ENCODE measurements at regions not wholly inside any gene's neighbourhood (a gene's known extent, or its start where the extent isn't known, plus 50 kb on each side); places are given as distances from the start of the nearest gene placed in this dataset.
A peak's percentile ranks its signal among the peaks of the same experiment; 100 is the strongest.

GRCh38 chr14:37708481-37708880, 113.1 kb downstream of the TTC6 start:
- in situ Hi-C loops (cut with HindIII; ENCODE audit: extremely low pct_ligation_motif_present, low pct_unique_long_range_greater_than_20kb) (loop anchor here (5.0 to 25.0 kb wide), 4 partner anchors 164 to 496 kb away; partner anchors contain the start of gene SSTR1), intact Hi-C loops (cut with micrococcal nuclease; ENCODE audit: unreplicated experiment) (loop anchor here (2.0 to 5.0 kb wide), 4 partner anchors 114 to 1159 kb away; partner anchors contain the start of genes FOXA1 and TTC6)
- Histone ChIP-seq H3K79me2 (ENCODE audit: insufficient read depth, low read length) (no peaks in the 10 kb centered on the region), H3K27ac (ENCODE audit: extremely low read length, insufficient read depth, low read length) (no peak overlapping the region), H3K4me3 (replicated peaks in 1 of 3; ENCODE audit: insufficient read depth in 1 of 3, low read depth in 2 of 3, low read length in 3 of 3) (no peak overlapping the region), H3K4me1 (ENCODE audit: insufficient read depth, low read length) (peaks cover 39% of the 10 kb centered on the region), H3K27me3 (ENCODE audit: control insufficient read depth in 1 of 2, insufficient read depth in 2 of 2, low read length in 2 of 2) (no peaks in the 10 kb centered on the region), H3K9ac (ENCODE audit: insufficient read depth, low read depth, low read length) (no peak overlapping the region), H3K9me3 (ENCODE audit: low read length) (no peaks in the 10 kb centered on the region; the same call in 1 of the 2 replicates), H3K36me3 (replicated peaks in 1 of 2; ENCODE audit: control insufficient read depth in 1 of 2, insufficient read depth in 2 of 2, low read length in 2 of 2) (peaks cover 2 to 6% of the 10 kb centered on the region in 2 experiments; a peak in 1 of 5 replicates), H2AFZ (ENCODE audit: low read length) (no peak overlapping the region), H4K20me1 (ENCODE audit: insufficient read depth, low read length) (no peaks in the 10 kb centered on the region), H3K4me2 (ENCODE audit: low read depth, low read length) (no peak overlapping the region)
- no peak for ATAC-seq
- no TSS peak for BruUV-seq (replicated peaks)
- no peak for FAIRE-seq
- ChIA-PET POLR2A (interaction anchor here (2.0 to 4.6 kb wide), 2 partner anchors 163 to 166 kb away, joined by 10 to 36 read pairs; no protein-coding TSS in a partner anchor), CTCF (ENCODE audit: low intra/inter-chr PET ratio, low total read pairs) (interaction anchor here (0.9 to 10.3 kb wide), 3 partner anchors 166 to 462 kb away, joined by 4 to 213 read pairs (median 8); no protein-coding TSS in a partner anchor)
- TF ChIP-seq RNF219 (CRISPR knock-in tag; IDR thresholded peaks at IDR 0.05) = 0 out of 2 replicates have a peak, but pooled peaks have one; percentile 23
- no peak for TF ChIP-seq ZSCAN9 (CRISPR knock-in tag; IDR thresholded peaks at IDR 0.05; ENCODE audit: borderline replicate concordance)
- 92% methylated on average over 2 of the region's 2 CpGs for WGBS (ENCODE audit: low lambda C conversion rate)
- DNase-seq (ENCODE audit: low spot score) = no peak

GRCh38 chr14:37709419-37710195, 114.2 kb downstream of the TTC6 start:
- FAIRE-seq = peak; percentile 28
- Histone ChIP-seq H2AFZ (ENCODE audit: low read length) (no peak overlapping the region), H3K9me3 (ENCODE audit: low read length) (no peaks in the 10 kb centered on the region; the same call in 1 of the 2 replicates), H3K4me1 (ENCODE audit: insufficient read depth, low read length) (peaks cover 39% of the 10 kb centered on the region), H3K27me3 (ENCODE audit: control insufficient read depth in 1 of 2, insufficient read depth in 2 of 2, low read length in 2 of 2) (no peaks in the 10 kb centered on the region), H3K79me2 (ENCODE audit: insufficient read depth, low read length) (no peaks in the 10 kb centered on the region), H3K36me3 (replicated peaks in 1 of 2; ENCODE audit: control insufficient read depth in 1 of 2, insufficient read depth in 2 of 2, low read length in 2 of 2) (peaks cover 2 to 6% of the 10 kb centered on the region in 2 experiments; a peak in 1 of 5 replicates), H4K20me1 (ENCODE audit: insufficient read depth, low read length) (no peaks in the 10 kb centered on the region), H3K27ac (ENCODE audit: extremely low read length, insufficient read depth, low read length) (no peak overlapping the region), H3K4me2 (ENCODE audit: low read depth, low read length) (no peak overlapping the region), H3K4me3 (replicated peaks in 1 of 3; ENCODE audit: insufficient read depth in 1 of 3, low read depth in 2 of 3, low read length in 3 of 3) (no peak overlapping the region), H3K9ac (ENCODE audit: insufficient read depth, low read depth, low read length) (no peak overlapping the region)
- DNase-seq (ENCODE audit: low spot score) = peak; percentile 70
- 84% methylated on average over 3 of the region's 3 CpGs for WGBS (ENCODE audit: low lambda C conversion rate)
- POLR2A ChIA-PET = interaction anchor here (0.7 to 4.6 kb wide), 9 partner anchors 12 to 1393 kb away, joined by 3 to 83 read pairs (median 5); no protein-coding TSS in a partner anchor
- CTCF ChIA-PET (ENCODE audit: low intra/inter-chr PET ratio, low total read pairs) = interaction anchor here (0.9 to 10.3 kb wide), 5 partner anchors 165 to 488 kb away, joined by 3 to 213 read pairs (median 4); no protein-coding TSS in a partner anchor
- in situ Hi-C loops (cut with HindIII; ENCODE audit: extremely low pct_ligation_motif_present, low pct_unique_long_range_greater_than_20kb) (loop anchor here (5.0 to 25.0 kb wide), 4 partner anchors 163 to 495 kb away; partner anchors contain the start of gene SSTR1), intact Hi-C loops (cut with micrococcal nuclease; ENCODE audit: unreplicated experiment) (loop anchor here (1.0 to 5.0 kb wide), 7 partner anchors 115 to 1158 kb away; partner anchors contain the start of genes FOXA1 and TTC6)
- BruUV-seq (replicated peaks) = no TSS peak
- ATAC-seq = no peak
- TF ChIP-seq SALL1 (CRISPR knock-in tag; IDR thresholded peaks at IDR 0.05) (no peak), SETDB1 (CRISPR knock-in tag; IDR thresholded peaks at IDR 0.05; ENCODE audit: borderline replicate concordance) (no peak), ONECUT2 (CRISPR knock-in tag; IDR thresholded peaks at IDR 0.05) (no peak), SOX6 (IDR thresholded peaks at IDR 0.05) (no peak), SOX6 (CRISPR knock-in tag; IDR thresholded peaks at IDR 0.05) (no peak), ZNF317 (CRISPR knock-in tag; IDR thresholded peaks at IDR 0.05) (no peak), ZGPAT (CRISPR knock-in tag; IDR thresholded peaks at IDR 0.05) (peak; percentile 38; the same call in 1 of the 2 replicates), ZBTB25 (CRISPR knock-in tag; IDR thresholded peaks at IDR 0.05) (no peak), ELF4 (CRISPR knock-in tag; IDR thresholded peaks at IDR 0.05; ENCODE audit: borderline replicate concordance) (no peak)
